Activated naive CD8-positive, alpha-beta T cell treated with anti-CD3 and anti-CD28 coated beads for 36 hours (primary cell): ENCODE measurements at regions not wholly inside any gene's neighbourhood (a gene's known extent, or its start where the extent isn't known, plus 50 kb on each side); places are given as distances from the start of the nearest gene placed in this dataset.
"Not testable (repeated sequence)": the region's sequence is repeated elsewhere in the genome, so short reads cannot be mapped to it uniquely, and the experiment has no call there.

Experiments
- DNase-seq: peaks from one replicate; pipeline ENCODE4 v3.0.0; 2021
- H3K27ac Mint-ChIP-seq: one replicate; pipeline ENCODE4 v1.8.0; 2022; ENCODE audit warnings: mild to moderate bottlenecking, moderate library complexity, mixed read lengths
- H3K27me3 Mint-ChIP-seq: one replicate; pipeline ENCODE4 v1.8.0; 2022; ENCODE audit warnings: mild to moderate bottlenecking, mixed read lengths
- H3K36me3 Mint-ChIP-seq: one replicate; pipeline ENCODE4 v1.8.0; 2021; ENCODE audit warnings: mild to moderate bottlenecking, mixed read lengths
- H3K4me1 Mint-ChIP-seq: one replicate; pipeline ENCODE4 v1.8.0; 2021; ENCODE audit warnings: mixed read lengths
- H3K4me3 Mint-ChIP-seq: one replicate; pipeline ENCODE4 v1.8.0; 2022; ENCODE audit warnings: mild to moderate bottlenecking, moderate library complexity, mixed read lengths
- H3K9me3 Mint-ChIP-seq: one replicate; pipeline ENCODE4 v1.8.0; 2022; ENCODE audit warnings: mixed read lengths

DNA sequence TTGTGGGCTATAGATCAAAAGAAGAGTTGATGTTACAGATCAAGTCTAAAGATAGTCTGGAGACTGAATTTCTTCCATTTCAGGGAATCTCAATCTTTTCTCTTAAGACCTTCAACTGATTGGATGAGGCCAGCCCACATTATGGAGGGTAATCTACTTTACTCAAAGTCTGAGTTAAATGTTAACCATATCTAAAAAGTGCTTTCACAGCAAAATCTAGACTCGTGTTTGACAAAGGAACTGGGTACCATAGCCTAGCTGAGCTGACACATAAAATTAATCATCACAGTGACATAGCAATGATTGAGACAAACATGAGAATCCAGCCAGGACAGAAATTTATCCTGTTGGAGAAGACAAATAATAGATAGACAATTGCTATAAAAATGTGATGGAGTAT, 407.9 kb upstream of the GRM7 start:
- Mint-ChIP-seq H3K27ac (no peak overlapping the region), H3K4me3 (no peak overlapping the region), H3K9me3 (no peaks in the 10 kb centered on the region), H3K36me3 (no peaks in the 10 kb centered on the region), H3K27me3 (no peaks in the 10 kb centered on the region), H3K4me1 (no peaks in the 10 kb centered on the region)
- DNase-seq = no peak

- no peak overlapping the region for H3K27ac Mint-ChIP-seq
- DNase-seq = no peak
- H3K9me3 Mint-ChIP-seq = no peaks in the 10 kb centered on the region
- H3K4me1 Mint-ChIP-seq = no peaks in the 10 kb centered on the region
- no peaks in the 10 kb centered on the region for H3K36me3 Mint-ChIP-seq
- no peak overlapping the region for H3K4me3 Mint-ChIP-seq
- no peaks in the 10 kb centered on the region for H3K27me3 Mint-ChIP-seq
Measured at GRCh38 chr3:6455031-6455430, 405.9 kb upstream of the GRM7 start.

GRCh38 chr3:6467186-6467585, 393.7 kb upstream of the GRM7 start:
- no peak for DNase-seq
- H3K36me3 Mint-ChIP-seq = no peaks in the 10 kb centered on the region
- H3K4me3 Mint-ChIP-seq = no peak overlapping the region
- no peaks in the 10 kb centered on the region for H3K27me3 Mint-ChIP-seq
- no peaks in the 10 kb centered on the region for H3K4me1 Mint-ChIP-seq
- peaks cover 3% of the 10 kb centered on the region for H3K9me3 Mint-ChIP-seq
- H3K27ac Mint-ChIP-seq = no peak overlapping the region

- H3K4me1 Mint-ChIP-seq = no peaks in the 10 kb centered on the region
Measured at GRCh38 chr3:6468589-6468988, 392.3 kb upstream of the GRM7 start.

DNA sequence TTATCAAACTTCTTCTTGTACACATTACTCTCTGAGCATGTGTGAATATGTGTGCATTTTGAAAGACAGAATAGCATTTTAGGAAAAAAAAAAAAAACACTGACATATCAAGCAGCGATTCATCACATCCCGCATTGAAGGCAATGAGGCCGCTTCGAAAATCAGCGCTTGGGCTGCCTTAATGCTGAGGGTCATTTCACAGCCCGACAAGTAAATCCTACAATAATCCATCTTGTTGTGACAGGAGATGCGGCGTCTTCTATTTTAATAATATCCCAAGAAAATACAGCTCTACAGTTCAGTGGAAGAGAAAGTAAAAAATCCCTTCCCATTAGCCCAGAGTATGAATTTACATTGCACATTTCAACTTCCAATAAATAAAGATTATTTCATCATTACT, 389.2 kb upstream of the GRM7 start:
- Mint-ChIP-seq H3K4me3 (no peak overlapping the region), H3K36me3 (no peaks in the 10 kb centered on the region), H3K27ac (no peak overlapping the region), H3K27me3 (no peaks in the 10 kb centered on the region), H3K4me1 (no peaks in the 10 kb centered on the region), H3K9me3 (no peaks in the 10 kb centered on the region)
- no peak for DNase-seq

More at GRCh38 chr3:6468589-6468988, 392.3 kb upstream of the GRM7 start:
- no peak overlapping the region for H3K4me3 Mint-ChIP-seq
- no peak for DNase-seq
- H3K36me3 Mint-ChIP-seq = no peaks in the 10 kb centered on the region
- H3K9me3 Mint-ChIP-seq = no peaks in the 10 kb centered on the region
- H3K27me3 Mint-ChIP-seq = no peaks in the 10 kb centered on the region
- H3K27ac Mint-ChIP-seq = no peak overlapping the region

DNA sequence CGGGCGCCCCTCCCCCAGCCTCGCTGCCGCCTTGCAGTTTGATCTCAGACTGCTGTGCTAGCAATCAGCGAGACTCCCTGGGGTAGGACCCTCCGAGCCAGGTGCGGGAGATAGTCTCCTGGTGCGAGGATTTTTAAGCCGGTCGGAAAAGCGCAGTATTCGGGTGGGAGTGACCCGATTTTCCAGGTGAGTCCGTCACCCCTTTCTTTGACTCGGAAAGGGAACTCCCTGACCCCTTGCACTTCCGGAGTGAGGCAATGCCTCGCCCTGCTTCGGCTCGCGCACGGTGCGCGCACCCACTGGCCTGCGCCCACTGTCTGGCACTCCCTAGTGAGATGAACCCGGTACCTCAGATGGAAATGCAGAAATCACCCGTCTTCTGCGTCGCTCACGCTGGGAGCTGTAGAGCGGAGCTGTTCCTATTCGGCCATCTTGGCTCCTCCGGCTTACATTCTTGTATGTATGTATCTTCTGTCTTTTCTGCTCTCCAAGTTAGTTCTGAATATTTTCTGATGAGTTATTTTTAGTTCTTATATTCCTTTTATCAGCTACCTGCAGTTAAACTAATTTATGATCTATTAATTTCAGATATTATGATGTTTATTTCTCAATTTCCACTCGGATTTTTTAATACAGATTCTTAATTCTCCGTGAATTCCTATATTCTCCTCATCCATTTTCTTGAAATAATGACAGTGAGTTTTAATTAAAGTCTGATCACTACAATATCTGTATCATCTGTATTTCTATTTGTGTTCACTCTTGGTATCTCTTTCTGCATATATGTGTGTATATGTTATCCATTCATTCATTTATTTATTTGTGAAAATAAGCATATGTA, 370.2 kb upstream of the GRM7 start:
- not testable (repeated sequence) for H3K9me3 Mint-ChIP-seq, H3K4me3 Mint-ChIP-seq, DNase-seq, H3K4me1 Mint-ChIP-seq, H3K27me3 Mint-ChIP-seq, H3K27ac Mint-ChIP-seq, H3K36me3 Mint-ChIP-seq

DNA sequence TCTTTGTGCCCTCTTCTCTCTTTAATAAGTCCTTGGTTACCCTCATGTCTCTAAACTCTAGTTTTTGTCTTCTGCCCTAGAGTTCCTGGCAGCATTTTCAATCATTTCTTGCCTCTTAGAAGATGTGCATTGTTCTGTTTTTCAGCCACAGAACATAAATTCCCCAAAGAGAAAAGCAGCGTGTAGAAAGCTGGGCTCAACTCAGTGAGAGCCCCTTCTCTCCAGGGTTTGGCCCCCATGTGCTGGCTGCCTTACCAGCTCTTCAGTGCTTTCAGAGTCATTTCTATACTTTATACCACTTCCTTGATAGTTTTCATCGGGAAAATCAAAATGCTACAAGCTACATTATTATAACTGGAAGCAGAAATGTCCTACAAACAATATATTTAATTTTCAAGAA, 369.1 kb upstream of the GRM7 start:
- H3K9me3 Mint-ChIP-seq = peaks cover 3% of the 10 kb centered on the region
- H3K27ac Mint-ChIP-seq = no peak overlapping the region
- H3K4me1 Mint-ChIP-seq = no peaks in the 10 kb centered on the region
- H3K36me3 Mint-ChIP-seq = no peaks in the 10 kb centered on the region
- DNase-seq = no peak
- H3K4me3 Mint-ChIP-seq = no peak overlapping the region
- H3K27me3 Mint-ChIP-seq = no peaks in the 10 kb centered on the region

DNA sequence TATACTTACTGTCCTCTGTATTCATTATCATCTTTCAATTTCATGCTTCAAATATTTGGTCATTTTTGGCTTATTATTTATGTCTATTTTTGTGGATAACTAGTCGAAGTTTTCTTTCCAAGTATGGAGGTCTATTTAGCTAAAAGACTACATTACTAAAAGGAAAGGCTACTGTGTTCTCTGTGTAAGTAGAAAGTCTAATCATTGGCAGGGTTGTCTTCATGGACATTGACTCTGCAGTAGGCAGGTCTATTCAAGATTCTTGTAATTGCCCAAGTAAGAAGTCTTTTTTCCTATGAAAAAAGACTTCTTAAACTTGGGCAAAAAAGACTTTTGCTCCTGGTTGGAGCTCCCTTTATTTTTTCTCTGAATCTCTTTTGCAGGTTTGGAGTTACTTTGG, 368.6 kb upstream of the GRM7 start:
- no peak for DNase-seq
- no peaks in the 10 kb centered on the region for H3K4me1 Mint-ChIP-seq
- H3K36me3 Mint-ChIP-seq = no peaks in the 10 kb centered on the region
- no peak overlapping the region for H3K27ac Mint-ChIP-seq
- no peaks in the 10 kb centered on the region for H3K27me3 Mint-ChIP-seq
- peaks cover 3% of the 10 kb centered on the region for H3K9me3 Mint-ChIP-seq
- no peak overlapping the region for H3K4me3 Mint-ChIP-seq

- not testable (repeated sequence) for H3K27me3 Mint-ChIP-seq, H3K36me3 Mint-ChIP-seq, H3K27ac Mint-ChIP-seq, H3K4me3 Mint-ChIP-seq, DNase-seq, H3K4me1 Mint-ChIP-seq
- peaks cover 12% of the 10 kb centered on the region for H3K9me3 Mint-ChIP-seq
Measured at GRCh38 chr3:6498944-6499343, 362.0 kb upstream of the GRM7 start.

- Mint-ChIP-seq H3K27me3 (no peaks in the 10 kb centered on the region), H3K27ac (no peak overlapping the region), H3K4me3 (no peak overlapping the region), H3K4me1 (no peaks in the 10 kb centered on the region), H3K9me3 (peaks cover 13% of the 10 kb centered on the region), H3K36me3 (no peaks in the 10 kb centered on the region)
- no peak for DNase-seq
Measured at GRCh38 chr3:6504347-6504746, 356.6 kb upstream of the GRM7 start.

DNA sequence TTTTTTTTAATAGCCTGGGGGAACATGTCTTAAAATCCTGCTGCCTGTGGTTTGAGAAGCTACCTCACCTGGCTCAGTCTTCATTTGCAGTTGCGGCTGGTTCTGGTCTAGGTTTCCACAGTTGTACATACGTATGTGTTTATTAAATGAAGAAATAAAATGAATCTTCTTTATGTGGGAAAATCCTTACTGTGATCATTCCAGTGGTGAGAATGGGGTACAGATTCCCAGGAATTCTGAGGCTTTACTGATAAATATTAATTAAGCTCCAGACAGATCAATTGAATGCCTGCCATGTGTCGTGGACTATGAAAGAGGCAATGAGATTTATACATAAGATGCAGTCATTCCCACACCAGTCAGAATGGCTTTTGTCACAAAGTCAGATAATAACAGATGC, 356.1 kb upstream of the GRM7 start:
- Mint-ChIP-seq H3K36me3 (no peaks in the 10 kb centered on the region), H3K27ac (no peak overlapping the region), H3K4me3 (no peak overlapping the region), H3K9me3 (peaks cover 9% of the 10 kb centered on the region), H3K4me1 (no peaks in the 10 kb centered on the region), H3K27me3 (no peaks in the 10 kb centered on the region)
- DNase-seq = no peak

- no peaks in the 10 kb centered on the region for H3K4me1 Mint-ChIP-seq
- no peaks in the 10 kb centered on the region for H3K36me3 Mint-ChIP-seq
- H3K4me3 Mint-ChIP-seq = no peak overlapping the region
- no peaks in the 10 kb centered on the region for H3K27me3 Mint-ChIP-seq
- peaks cover 7% of the 10 kb centered on the region for H3K9me3 Mint-ChIP-seq
- no peak for DNase-seq
- H3K27ac Mint-ChIP-seq = no peak overlapping the region
Measured at GRCh38 chr3:6508410-6508759, 352.5 kb upstream of the GRM7 start.

- H3K36me3 Mint-ChIP-seq = no peaks in the 10 kb centered on the region
- H3K27ac Mint-ChIP-seq = no peak overlapping the region
- H3K9me3 Mint-ChIP-seq = peaks cover 4% of the 10 kb centered on the region
- H3K4me1 Mint-ChIP-seq = no peaks in the 10 kb centered on the region
- no peak overlapping the region for H3K4me3 Mint-ChIP-seq
- no peaks in the 10 kb centered on the region for H3K27me3 Mint-ChIP-seq
- no peak for DNase-seq
Measured at GRCh38 chr3:6509576-6509975, 351.3 kb upstream of the GRM7 start.

DNA sequence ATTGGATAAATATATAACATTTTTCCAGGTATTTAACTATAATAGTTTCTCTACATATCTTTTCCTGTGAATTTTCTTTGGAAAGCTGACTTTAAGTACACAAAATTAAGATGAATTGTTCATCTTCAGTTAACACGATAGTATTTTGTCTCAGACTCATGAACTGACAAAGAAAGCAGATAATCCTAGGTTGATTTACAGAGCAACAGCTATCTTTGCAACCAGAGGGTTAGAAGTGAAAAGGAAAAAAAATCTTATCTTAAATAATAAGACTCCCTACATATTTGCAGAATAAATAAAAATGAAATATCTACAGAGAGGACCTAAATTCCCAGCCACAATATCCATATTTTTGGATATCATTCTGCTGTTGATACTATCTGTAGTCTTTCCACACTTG, 350.2 kb upstream of the GRM7 start:
- DNase-seq = no peak
- no peaks in the 10 kb centered on the region for H3K4me1 Mint-ChIP-seq
- no peak overlapping the region for H3K4me3 Mint-ChIP-seq
- H3K36me3 Mint-ChIP-seq = no peaks in the 10 kb centered on the region
- H3K9me3 Mint-ChIP-seq = peaks cover 3% of the 10 kb centered on the region
- H3K27me3 Mint-ChIP-seq = no peaks in the 10 kb centered on the region
- H3K27ac Mint-ChIP-seq = no peak overlapping the region

- no peak overlapping the region for H3K4me3 Mint-ChIP-seq
- no peaks in the 10 kb centered on the region for H3K4me1 Mint-ChIP-seq
- no peaks in the 10 kb centered on the region for H3K27me3 Mint-ChIP-seq
- no peak overlapping the region for H3K27ac Mint-ChIP-seq
- no peaks in the 10 kb centered on the region for H3K36me3 Mint-ChIP-seq
- DNase-seq = no peak
- H3K9me3 Mint-ChIP-seq = peaks cover 2% of the 10 kb centered on the region
Measured at GRCh38 chr3:6512172-6512800, 348.6 kb upstream of the GRM7 start.

DNA sequence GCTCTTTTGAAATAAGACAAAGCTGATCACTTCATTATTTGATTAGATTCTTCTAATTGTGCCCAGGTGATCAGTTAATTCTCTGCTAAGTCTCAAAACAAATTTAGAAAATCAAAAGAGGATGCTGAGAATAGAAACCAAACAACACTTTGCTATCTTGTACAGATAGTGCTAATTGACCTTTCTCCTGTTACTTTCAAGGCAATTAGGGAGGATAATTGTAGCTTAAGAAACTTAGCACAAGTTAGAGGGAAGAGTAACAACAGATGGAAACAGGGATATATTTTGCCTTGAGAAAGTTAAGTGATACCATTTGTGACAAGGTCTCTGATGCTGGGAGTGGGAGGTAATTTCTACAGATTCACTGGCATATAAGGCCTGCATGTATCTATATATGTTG, 344.8 kb upstream of the GRM7 start:
- H3K4me1 Mint-ChIP-seq = no peaks in the 10 kb centered on the region
- H3K36me3 Mint-ChIP-seq = no peaks in the 10 kb centered on the region
- H3K4me3 Mint-ChIP-seq = no peak overlapping the region
- no peaks in the 10 kb centered on the region for H3K27me3 Mint-ChIP-seq
- no peak overlapping the region for H3K27ac Mint-ChIP-seq
- DNase-seq = no peak
- peaks cover 5% of the 10 kb centered on the region for H3K9me3 Mint-ChIP-seq
